Superior temporal gyrus (tissue), 1 donor: ENCODE measurements at regions not wholly inside any gene's neighbourhood (a gene's known extent, or its start where the extent isn't known, plus 50 kb on each side); places are given as distances from the start of the nearest gene placed in this dataset.

ENCODE experiments used
- DNase-seq: peaks from one replicate; pipeline ENCODE4 v3.0.0-alpha.2; 2016; ENCODE audit errors: extremely low spot score

DNA sequence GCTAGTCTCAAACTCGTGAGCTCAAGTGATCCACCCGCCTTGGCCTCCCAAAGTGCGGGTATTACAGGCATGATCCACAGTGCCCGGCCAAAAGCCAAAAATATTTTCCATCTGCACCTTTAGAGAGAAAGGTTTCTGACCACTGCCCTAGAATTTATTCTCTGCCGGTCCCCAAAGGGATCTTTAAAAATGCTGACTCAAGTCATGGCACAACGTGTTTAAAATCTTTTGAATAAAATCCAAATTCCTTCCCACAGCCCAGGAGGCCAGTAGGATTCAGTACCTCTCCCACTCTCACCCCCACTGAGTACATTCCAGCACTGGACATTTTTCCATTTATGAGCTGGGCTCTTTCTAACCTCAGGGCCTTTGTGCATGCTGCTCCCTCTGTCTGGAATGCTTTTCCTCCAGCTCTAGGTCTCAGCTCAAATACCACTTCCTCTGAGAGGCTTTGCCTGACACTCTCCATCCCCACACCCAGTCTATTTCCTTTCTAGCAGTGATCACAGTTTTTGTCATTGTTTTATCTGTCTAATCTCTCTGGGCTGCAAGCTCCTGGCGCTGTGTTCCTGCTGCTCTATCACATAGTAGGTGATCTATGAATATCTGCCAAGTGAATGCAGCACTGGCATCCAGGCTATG, 502.9 kb downstream of the SHQ1 start:
- no peak for DNase-seq

DNA sequence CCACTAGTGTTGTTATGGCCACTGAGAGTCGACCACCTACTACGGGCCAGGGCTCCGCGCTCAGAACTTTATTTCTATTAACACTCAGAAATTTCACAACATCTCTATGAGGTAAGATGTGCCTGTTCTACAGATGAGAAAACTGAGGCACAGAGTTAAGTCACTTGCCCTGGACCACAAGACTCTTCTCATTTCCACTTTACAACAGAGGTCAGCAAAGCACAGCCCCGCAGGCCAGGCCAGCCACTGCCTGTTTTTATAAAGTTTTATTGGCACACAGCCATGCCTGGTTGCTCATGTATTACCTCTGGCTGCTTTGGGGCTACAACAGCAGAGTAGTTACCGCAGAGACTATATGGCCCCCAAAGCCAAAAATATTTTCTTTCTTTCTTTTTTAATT, 503.6 kb downstream of the SHQ1 start:
- no peak for DNase-seq

DNA sequence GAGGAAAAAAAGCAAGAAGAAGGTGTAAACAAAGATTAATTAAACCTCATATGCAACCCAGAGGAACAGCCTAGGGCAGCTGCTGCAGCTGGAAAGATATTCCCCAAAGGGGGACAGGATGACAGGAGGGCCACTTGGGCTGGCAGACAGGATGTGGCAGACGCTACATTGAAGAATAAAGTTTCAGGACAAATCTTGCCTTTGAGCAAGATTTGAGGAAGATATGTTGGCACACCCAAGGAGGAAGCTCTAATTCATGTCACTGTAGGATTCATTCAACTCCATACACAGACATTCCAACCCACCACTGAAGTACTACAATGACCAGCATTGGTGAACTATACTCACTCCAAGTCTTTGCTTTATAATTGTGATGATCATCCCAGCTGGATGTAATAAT, 504.0 kb downstream of the SHQ1 start:
- DNase-seq = no peak

DNA sequence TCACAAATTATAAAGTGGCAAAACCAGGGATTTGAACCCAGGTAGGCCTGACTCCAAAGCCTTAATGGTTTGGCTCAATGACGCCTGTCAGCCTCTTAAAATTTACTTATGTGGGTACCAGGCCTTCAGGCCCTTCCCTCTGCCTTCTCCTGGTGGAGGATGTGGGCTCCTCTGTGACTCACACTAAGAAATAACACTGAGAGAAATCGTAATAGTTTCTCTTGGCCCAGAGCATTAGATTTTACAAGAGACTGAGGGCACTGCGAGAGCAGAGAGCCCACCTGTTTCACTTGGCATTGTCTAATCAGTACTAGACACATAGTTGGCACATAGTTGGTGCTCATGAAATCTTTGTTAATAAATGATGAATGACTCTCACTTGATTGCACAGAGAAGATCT, 505.2 kb downstream of the SHQ1 start:
- DNase-seq = no peak

DNA sequence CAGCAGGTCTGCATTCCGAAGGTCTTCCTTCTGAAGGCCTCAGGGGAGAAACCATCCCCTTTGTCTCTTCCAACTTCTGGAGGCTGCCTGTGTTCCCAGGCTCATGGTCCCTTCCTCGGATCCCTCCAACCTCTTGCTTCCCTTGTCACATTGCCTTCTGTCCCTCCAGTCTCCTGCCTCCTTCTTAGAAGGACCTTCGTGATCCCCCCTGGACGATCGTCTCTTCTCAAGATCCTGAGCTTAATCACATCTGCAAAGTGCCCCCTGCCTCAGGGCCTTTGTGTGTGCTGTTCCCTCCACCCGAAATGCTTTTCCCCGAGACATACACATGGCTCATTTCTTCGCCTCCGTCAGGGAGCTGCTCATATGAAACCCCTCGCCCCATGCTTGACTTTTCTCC, 505.8 kb downstream of the SHQ1 start:
- no peak for DNase-seq

DNA sequence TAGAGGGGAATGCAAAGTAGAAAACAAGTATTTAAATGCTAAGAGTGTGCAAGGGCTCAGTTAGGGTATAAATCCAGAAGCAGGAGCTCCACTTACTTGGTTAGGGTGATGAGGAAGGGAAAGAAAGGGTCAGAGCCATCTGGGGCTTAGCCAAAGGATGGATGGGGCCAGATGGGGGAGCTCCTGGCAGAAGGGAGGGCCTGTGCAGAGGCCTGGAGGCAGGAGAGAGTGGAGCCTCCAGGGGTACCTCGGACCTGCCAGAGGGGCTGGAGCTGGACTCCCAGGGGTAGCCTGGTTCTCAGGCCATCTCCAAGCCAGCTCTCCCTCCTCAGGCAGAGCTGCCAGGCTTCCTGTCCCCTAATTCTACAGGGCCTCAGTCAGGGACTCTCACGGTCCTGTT, 506.3 kb downstream of the SHQ1 start:
- no peak for DNase-seq

DNA sequence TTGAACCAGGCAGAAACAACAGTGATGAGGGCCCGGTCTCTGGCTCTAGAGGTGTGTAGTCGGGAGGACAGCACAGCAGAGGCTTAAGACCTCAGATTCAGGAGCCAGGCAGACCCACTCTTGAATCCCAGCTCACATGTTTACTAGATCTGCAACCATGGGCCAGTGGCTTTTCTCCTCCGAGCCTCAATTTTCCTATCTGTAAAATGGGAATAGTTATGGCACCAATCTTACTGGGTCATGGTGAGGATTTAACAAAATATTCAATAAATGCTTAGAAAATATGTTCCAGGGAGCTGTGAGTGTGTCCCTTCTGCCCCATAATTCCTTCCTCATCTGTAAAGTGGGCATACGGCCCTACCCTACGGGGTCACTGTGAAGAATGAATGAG, 506.9 kb downstream of the SHQ1 start:
- DNase-seq = no peak

DNA sequence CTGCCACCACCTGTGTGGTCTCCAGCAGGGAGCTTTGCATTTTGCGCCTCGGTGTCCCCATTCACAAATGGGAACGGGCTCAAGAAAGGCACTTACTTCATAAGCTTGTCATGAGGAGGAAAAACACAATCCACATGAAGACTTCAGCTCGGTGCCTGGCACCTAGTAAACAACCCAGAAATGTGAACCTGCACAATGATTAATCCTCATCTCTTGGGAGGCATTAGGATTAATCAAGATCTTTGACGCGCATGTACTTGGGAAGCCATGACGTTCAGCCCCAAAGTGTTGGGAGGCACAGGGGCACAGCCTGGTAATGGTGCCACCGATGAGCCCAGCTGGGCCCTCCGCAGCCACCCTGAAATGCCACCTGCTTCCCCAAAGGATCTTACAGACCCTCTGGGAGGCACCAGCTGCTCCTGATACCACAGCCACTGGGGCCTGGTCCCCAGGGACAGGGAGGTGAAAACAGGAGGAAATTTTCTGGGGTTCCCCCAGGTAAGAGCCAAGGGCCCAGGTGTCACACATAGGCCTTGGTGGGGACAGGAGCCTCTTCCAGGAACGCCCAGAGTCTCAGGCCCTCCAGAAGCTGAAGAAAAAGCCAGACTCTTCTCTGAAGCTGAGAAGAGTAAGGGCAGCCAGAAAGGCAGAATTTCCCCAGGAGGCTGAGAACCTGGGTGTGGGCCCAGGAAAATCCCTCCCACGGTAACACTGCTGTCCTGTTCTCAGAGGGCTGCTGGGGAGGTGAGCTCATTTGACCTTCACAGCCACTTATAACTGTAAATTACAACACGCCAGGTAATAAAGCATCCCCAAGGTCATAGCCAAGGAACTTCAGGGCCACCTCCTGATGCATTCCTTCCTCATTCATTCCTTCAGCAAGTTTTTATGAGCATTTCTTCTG, 507.5 kb downstream of the SHQ1 start:
- no peak for DNase-seq

DNA sequence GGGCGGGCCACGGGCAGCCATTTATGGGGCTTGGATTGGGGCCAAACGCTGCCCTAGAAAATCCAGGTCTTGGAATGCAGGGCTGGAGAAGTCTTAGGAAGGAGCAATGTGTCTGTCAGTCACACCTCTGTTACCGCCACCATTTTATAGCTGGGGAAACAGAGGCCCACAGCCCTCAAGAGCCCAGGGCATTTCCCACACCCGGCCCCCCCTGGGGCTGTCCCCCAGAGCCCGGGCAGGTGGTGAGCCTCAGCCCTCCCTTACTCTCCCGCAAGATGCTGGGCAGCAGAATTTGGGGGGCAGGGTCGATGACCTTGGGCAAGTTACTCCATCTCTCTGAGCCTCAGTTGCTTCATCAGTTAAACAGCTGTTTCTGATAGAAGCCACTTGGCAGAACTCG, 508.2 kb downstream of the SHQ1 start:
- no peak for DNase-seq

DNA sequence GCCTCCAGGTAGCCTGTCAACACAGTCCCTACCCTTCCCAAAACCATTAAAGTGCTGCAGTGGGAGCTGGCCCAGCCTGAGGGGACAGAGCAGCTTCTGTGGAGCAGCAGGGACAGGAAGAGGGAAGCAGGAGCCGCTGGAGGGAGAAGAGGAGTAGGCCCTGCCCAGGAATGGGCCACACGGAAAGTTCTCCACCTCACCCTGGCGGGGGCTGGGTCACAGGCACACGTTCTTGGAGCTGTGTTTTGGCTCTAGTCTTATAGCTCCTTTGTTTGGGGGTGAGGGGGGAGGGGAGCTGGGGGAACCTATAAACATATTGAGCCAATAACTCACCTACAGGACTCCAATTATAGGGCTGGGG, 508.6 kb downstream of the SHQ1 start:
- no peak for DNase-seq

DNA sequence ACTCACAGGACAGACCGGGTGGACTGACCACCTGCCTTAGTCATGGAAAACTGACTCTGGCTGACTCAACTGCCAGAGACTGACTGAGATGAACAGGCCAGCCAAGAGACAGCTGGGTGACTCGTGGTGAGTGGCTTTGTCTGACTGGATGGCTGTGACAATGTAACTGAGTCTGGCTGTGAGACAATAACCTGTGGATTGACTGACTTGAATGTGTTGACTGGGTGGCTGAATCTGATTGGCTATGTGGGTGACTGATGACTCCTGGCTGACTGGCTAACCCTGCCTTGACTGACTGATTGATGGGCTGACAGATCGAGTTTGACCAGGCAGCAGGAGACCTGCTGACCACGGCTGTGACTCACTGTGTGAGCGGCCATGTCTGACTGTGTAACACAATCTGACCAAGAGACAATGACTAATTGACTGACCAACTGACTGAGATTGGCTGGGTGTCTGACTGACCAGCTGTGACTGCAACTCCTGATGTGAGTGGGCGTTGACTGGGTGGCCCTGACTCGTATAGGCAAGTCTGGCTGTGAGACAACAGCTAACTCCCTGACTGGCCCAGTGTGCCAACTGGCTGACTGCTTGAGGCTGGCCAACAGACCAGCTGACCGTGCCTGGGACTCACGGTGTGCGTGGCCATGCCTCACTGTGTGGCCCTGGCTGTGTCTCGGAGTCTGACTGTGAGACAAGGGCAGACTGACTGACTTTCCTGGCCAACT, 509.1 kb downstream of the SHQ1 start:
- peak; percentile 46 for DNase-seq

DNA sequence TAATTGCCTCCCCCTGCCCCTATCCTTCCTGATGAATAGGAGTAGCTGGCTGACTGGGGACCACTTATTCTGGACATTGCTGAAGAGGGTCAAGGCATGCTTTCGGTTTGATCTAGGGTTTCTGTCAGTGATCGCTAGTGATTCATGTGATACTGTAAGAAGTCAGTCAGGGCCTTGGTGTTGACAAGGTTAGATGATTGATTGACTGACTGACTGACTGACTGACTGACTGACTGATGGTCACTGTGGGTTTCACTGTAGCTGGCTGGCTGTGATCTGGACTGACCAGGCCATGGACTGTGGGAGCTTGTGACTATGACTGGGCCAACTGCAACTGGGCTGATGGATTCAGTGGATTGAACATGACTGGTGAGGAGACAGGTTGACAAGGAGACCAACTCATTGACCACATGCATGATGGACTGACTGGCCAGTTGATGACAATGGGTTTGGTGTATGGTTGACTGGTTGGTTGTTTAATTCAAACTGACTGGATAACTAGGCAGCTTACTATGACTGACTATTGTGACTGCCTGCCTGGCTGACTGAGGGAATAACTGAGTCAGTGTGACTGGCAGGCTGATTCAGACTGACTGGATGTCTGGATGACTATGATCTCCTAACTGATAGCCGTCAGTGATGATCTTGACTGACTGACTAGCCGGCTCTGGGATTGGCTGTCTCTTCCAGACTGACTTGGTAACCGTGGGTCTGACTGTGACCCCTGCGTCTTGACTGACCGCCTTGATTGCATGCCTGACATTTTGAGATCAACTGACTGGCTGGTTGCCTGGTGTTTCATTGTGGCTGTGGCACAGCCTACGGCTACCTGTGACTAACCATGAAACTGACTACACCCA, 509.9 kb downstream of the SHQ1 start:
- DNase-seq = no peak

DNA sequence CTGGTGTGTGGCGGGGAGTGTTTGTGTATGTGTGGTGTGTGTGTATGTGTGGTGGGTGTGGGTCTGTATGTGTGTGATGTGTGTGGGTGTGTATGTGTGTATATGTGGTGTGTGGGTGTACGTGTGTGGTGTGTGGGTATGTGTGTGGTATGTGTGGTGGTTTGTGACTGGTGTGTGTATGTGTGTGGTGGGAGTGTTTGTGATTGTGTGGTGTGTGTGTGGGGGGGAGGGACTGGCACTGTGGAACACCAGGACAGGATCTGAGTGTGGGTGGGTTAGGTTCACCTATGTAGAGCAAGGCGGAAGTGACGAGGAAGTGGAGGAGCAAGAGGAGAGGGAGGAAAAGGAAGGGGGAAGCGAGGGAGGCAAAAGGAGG, 510.8 kb downstream of the SHQ1 start:
- DNase-seq = no peak

DNA sequence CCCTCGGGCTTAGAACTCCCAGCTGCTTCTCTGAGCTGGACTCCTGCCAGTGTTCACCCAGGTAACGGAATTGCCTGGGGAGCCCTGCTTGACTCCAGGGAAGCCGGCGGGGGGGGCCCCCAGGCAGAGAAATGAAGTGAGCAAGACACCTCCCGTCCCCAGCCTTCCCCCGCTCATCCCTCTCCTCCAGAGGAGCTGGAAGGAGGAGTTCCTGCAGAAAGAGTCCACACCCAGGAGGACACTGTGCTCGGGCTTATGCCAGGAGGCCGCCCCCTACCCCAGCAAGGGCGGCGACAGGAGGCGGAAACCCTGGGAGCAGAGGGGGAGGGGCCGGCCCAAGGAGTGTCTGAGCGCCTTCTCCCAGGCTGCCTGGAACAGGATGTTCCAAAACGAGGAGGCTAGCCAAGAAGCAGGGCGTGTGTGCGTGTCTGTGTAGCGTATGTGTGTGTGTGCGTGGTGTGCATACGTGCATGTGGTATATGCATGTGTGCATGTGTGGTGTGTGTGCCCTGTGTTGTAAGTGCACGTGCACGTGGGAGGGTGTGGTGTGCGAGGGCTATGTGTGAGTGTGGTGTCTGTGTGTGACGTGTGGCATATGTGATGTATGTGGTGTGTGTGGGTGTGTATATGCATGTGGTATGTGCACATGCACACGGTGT, 511.3 kb downstream of the SHQ1 start:
- peak; percentile 36 for DNase-seq

DNA sequence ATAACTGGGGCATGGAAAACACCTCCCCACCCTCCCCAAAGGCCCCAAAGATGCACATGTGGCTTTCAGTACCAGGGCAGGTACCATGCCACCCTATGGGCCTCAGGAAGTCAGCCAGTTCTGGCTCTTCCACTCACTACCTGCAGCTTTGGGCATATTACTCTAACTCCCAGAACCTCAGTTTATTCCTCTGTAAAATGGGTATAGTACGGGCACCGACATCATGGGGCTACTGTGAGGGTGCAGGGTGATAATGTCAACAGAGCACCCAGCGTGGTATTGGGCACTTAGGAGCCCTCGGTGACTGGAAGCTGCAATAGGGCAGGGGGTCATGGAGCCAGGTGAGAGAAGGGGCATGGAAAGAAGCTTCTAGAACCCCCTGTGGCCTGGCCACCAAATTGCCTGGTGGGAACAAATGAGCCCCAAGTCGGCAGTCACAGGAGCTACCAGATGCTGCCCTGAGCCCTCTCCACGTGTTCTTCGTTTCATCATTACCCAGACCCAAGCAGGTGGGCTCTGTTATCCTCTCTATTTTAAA, 512.1 kb downstream of the SHQ1 start:
- DNase-seq = no peak

DNA sequence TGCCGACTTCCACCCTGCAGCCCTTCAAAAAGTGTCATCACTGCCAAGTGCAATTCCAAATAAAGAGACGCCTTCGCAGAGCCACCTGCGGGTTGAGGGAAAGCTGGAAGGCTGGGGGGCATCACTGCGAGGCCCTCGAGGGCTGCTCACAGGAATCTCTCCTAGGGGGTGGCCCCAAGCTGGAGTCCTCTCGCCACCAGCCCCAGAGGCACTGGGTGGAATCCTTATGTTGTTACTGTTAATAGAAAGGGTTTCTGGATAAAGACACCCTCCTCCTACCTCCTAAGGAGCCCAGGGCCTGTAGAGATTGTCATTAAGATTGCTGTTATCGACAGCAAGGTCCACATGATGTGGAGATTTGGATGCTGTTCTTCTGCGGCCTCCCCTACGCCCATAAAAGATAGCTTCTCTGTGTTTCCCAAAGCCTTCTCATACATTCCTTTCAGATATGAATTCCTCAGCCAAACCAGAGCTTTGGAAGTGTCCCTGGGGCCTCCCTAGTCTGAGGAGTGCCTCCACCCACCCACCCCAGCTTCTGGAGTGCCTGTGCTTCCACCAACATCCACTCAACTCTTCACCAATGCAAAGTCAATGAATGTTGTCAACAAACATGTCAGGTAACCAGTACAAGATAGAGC, 512.7 kb downstream of the SHQ1 start:
- no peak for DNase-seq

DNA sequence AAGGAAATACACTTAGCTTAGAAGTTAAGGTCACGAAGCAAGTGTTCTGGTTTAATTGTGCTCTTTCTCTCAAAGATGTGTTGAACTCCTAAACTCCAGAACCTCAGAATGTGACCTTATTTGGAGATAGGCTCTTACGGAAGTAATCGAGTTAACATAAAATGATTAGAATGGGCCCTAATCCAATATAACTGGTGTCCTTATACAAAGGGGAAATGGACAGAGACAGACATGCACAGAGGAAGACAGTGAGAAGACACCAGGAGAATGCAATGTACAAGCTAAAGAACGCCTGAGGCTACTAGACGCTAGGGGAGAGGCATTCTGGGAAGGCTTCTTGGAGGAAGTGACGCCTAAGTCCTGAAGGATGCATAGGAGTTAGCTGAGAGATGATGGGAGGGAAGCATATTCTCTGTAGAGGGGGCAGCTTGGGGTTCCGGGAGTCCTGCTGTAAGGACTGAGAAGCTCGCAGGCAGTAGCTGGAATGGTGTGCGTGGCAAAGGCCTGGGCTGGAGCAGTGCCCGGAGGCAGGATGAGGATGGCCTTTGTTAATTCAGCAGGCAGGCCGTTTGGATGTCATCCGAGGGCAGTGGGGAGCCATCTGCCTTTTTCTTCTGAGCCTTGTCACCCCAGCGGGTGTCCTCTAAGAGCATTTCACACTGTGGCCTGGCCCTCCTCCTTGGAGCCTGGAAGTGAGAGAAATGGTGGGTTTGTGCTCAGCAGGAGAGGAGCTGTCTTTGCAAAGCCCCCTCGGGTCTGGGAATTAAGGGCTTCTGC, 513.4 kb downstream of the SHQ1 start:
- DNase-seq = peak; percentile 95

DNA sequence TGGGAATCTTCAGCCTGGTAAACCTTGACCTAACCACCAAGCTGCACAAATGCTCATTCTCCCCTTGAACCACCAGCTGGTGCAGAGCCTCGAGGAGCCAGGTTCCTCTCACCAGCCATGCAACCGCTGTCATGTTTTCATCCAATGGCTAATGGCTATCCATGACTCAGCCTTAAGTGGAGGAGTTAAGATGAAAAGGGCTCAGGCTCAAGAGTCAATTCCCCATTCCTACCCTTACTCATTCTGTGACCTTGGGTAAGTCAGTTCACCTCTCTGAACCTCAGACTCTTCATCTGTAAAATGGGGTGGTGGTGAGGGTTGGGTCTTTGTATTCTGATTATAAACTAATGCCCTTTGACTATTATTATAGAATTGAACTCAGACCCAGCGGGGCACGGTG, 515.6 kb downstream of the SHQ1 start:
- no peak for DNase-seq

DNA sequence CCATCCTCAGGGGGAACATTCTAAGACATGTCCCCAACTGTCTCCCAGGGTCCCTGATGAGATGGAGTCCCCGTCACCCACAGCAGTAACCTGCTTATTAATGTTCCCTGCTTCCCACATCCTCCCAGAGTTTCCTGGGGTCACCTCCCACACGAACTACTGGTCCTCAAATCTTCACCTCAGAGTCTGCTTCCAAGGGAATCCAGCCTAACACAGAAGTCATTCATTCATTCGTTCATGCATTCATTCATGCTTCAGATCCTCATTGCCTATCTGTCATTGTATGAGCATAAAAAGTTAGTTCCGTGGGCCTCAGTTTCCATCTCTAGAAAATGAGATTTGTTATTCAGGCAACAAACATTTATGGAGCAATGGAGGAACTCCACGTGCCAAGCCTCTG, 516.2 kb downstream of the SHQ1 start:
- no peak for DNase-seq

DNA sequence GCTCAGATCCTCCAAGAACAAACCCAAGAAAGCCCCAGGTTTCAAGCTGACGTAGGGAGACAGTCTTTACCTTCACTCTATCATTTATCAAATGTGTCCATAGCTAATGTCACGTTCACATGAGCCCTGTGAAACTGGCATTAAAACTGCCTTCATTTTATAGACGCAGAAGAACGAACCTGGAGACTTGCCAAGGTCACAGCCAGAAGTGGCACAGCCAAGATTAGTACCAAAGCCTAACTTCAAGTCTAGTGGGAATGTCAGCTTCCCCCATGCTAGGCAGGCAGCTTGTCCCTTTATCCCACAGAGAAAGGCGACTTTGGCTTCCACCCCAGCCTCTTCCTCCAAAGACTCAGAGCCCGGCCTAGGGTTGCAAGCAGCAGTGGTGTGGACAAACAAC, 517.2 kb downstream of the SHQ1 start:
- no peak for DNase-seq
